HG02885 (cell line): ENCODE measurements at regions not wholly inside any gene's neighbourhood (a gene's known extent, or its start where the extent isn't known, plus 50 kb on each side); places are given as distances from the start of the nearest gene placed in this dataset.
"Not testable (repeated sequence)": the region's sequence is repeated elsewhere in the genome, so short reads cannot be mapped to it uniquely, and the experiment has no call there.

ENCODE experiments used
- ATAC-seq: cut with Tn5 transposase; IDR thresholded peaks from one replicate; pipeline ENCODE4 v1.9.1; 2021; ENCODE audit warnings: mild to moderate bottlenecking; ENCODE audit not compliant: unreplicated experiment, poor library complexity

DNA sequence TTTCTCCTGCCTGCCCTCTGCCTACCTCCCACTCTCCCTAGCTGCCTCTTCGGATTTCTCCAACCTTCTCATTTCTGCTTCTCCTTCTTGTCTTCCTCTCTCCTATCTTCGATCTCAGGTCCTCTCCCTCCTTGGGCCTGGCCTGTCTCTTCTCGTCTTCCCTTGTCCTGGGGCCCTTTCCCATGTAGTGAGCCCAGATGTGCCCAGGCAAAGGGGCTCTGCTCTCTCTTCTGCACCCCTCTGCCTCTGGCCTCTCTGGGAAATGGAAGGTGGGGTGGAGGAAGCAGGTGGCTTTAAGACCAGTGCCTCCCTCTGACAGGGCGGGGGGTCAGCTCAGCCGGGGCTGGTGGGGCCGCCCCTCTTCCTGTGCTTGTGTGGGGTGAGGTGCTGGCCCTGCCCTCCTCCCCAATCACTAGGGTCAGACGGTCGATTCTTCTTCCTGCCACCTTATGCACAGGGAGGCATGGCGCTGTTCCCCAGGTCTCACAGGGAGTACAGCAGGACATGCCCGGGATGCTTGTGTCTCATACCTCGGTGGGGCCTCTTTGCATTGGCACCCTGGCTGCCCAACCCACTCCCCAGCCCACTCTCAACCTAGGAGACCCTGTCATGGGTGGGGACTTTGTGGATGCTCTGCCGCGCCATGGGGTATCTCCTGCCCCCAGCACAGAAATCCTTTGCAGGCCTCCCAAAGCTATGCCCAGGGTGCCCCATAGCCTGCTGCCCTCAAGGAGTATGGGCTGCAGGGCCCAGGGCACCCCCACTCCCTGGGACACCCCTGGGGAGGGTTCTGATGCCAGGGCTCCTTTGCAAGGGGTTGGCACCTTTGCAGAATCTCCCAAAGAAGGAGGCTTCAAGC lies 213.8 kb upstream of the HAAO start:
- no peak for ATAC-seq

DNA sequence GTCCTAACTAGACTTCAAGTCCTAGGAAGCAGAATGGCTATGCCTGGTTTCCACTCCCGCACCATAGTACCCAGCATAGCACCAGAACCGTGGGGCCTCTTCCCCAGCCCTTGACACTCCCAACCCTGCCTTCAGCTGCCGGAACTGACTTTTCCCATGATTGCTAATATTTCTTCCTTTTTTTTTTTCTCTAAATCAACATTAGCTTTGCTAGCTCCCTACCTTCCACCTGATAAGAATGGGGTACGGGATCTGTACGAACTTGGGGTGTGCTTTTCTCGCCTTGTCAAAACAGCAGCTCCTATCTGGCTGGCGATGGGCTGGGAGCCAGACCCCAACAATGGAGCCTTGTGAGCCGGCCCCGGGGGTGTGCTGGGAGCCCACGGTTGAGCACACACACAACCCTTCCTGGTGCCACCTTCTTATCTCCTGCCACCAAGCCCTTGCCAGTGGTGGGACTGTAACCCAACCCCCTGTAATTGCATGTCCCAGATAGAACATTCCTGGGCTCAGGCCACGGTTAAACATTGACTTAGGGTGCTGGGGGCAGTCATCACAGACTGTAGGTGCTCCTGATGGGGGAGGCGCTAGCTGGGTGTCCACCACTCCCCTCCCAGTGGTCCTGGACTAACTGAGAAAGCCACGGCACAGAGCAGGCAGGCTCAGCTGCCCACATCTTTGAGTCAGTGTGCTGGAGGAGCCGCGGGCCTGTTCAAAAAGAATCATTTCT lies 213.0 kb upstream of the HAAO start:
- ATAC-seq, result no peak

DNA sequence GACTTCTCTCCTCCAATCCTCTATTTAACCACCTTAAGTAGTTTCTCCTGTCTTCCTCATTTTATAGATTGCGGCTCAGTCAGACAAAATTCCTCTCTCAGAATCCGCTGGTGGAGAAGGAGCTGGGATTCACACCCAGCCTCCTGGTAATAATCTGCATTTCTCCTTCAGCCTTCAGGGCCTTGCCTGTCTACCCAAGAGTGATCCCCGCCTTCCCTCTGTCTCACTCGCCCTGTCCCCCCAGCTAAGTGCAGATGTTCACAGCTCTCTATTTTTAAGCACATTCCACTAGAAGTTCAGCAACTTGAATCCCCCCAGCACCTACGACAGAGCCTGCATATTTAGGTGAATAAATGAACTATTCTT lies 212.5 kb upstream of the HAAO start:
- ATAC-seq, result no peak

DNA sequence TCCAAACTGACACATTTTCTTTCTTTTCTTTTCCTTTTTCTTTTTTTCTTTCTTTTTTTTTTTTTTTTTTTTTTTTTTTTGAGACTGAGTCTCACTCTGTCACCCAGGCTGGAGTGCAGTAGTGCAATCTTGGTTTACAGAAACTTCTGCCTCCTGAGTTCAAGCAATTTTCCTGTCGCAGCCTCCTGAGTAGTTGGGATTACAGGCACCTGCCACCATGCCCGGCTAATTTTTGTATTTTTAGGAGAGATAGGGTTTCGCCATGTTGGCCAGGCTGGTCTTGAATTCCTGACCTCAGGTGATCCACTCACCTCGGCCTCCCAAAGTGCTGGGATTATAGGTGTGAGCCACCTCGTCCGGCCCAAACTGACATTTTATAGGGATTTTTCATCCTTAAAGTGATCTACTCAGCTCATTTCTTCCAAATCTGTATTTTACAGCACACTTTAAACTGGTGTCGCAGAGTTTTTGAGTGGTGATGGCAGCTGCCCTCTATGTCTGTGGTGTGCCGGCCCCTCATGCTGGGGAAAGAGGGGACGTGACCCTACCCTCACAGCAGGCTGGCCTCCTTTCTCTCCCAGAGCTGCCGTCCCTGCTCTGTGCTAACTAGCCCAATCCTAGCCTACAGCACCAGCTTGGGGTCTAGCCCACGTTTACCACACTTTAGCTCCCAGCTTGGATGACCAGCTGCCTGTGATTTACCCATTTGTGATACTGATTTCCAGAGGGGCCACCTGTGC lies 211.9 kb upstream of the HAAO start:
- not testable (repeated sequence) for ATAC-seq

DNA sequence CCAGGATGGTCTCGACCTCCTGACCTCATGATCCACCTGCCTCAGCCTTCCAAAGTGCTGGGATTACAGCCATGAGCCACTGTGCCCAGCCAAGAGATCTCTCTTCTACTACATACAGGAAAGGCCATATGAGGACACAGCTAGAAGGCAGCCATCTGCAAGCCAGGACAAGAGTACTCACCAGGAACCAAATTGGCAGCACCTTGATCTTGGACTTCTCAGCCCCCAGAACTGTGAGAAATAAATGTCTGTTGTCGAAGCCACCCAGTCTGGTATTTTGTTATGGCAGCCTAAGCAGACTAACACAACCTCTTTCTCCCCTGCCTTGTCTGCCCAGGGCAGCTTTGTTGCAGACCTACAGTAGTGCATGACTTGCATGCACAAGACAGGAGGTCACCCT lies 211.3 kb upstream of the HAAO start:
- no peak for ATAC-seq

DNA sequence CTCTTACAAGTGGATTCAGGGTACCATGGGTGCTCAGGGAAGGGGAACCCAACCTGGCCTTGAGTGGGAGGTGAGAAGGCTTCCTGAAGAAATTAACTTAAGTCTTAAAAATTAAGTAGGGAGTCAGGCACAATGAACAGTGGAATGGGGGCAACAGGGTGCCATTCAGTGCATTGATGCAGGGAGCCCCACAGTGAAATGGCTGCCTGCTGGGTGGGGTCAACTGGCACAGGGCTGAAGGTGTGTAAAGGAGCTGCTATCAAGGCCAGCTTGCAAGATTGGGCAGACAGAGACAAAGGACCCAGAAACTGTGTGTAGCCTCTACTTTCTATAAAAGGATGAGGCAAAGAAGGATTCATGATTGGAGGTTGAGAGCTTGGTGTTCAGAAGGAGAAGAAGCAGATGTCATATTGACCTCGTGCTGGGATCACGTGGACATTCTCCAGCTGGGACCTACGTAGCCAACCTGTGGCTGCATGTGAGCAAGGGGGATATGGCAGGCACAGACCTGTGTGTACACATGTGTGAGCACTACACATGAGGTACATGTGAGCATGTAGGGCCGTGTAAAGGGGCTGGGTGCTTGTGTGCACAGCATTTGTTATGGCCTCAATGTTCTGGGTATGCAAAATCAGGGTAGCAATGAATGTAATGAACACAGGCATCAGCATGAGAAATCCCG lies 209.5 kb upstream of the HAAO start:
- ATAC-seq, result no peak

DNA sequence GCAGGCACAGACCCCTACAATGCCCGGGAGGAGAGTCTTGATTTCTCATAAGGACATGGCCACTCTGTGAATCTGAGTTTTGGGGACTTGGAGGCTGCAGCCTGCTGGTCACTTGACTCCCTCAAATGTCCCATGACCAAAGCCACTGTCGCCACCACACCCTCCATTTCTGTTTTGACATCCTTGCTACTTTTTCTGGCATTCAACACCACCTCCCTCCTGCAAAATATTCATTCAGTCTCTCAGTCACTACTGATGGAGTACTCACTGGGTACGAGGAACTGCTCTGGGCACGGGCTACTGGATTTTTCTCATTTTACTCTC lies 208.6 kb upstream of the HAAO start:
- ATAC-seq, result no peak

DNA sequence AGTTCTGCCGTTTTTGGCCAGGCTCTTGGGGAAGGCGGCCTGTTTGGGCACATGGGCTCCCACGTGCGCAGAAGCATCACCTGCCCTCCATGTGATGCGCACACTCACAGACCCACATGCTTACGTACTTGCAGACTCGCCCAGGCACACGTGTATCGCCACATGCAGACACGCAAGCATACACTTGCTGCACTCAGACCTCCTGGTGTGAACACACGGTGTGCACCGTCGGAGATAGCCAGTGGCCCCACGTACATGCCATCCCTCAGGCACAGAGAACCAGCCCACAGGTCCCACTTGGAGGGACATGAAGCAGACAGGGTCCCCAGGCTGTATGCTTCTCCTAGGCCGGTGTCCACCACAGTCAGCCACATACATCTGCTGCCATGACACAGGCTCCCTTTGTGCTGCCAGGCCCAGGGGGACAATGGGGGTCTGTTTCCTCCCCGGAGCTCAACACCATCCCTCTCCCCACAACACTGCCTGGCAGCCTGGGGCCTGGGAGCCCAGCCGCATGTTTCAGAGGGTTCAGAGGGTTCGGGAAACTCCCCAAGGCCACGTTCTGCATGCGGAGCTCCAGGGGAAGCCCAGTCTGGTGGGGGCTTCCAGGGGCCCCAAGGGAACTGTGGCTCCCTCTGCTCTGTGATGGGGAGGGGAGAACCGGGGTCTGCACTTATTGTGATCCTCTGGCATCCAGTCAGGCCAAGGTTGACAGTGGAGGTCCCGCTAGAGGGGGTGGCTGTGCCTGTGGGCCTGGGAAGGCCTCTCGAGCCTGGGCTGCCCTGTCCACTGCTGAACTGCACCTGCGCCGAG lies 208.1 kb upstream of the HAAO start:
- ATAC-seq, result no peak

DNA sequence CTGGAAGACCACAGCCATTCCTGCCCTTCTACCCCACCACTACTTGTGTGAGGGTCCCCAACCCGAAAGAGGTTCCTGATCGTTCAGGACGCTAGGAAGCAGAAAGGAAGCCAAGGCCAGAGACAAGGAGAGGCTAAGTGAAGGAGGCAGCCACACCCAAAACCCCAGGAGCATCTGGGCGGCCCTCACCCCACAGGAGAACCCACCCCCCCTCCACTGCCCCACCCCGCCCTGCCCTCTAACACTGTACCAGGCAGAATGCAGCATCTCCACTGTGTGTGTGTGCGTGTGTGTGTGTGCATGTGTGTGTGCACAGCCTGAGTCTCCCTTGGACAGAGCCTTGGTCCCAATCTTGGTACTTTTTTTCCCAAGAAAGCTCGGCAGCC lies 207.5 kb upstream of the HAAO start:
- ATAC-seq, result no peak

DNA sequence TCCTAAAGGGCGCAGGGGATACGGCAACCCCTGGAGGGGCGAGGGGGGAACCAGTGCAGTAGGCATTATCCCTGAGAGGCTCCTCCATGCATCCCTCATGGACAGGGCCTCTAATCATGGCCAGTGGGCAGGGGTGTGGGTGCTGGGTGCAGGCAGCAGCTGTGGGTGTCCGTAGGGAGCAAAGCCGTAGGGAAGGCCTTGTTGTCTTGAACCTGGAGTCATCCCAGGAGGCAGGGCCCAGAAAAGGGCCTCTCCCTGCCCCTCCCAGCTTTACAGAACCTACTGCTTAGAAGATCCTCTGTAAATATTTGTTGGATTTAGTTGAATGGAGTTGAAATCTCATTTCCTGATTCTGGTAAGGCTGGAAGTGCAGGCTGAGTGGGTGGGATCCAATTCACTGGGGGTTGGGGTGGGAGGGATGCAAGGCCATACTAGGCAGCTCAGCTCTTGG lies 207.0 kb upstream of the HAAO start:
- ATAC-seq, result no peak

DNA sequence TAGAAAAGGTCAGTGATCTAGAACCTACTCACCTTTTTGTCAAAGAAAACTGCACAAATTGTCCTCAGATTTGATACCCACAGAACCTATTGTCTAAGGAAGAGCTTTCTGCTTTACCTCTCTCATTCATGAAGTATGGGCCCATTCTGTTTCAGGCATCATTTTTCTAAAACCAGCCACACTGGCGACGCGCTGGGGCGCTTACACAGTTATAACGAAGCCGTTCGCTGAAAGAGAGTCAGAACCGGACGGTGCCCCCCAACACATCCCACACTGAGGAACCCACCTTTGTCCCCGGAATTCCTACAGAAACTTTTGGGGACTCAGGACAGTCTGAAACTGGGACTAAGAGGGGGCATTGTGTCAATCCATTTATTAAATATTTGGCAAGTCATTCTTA lies 206.3 kb upstream of the HAAO start:
- ATAC-seq, result no peak

DNA sequence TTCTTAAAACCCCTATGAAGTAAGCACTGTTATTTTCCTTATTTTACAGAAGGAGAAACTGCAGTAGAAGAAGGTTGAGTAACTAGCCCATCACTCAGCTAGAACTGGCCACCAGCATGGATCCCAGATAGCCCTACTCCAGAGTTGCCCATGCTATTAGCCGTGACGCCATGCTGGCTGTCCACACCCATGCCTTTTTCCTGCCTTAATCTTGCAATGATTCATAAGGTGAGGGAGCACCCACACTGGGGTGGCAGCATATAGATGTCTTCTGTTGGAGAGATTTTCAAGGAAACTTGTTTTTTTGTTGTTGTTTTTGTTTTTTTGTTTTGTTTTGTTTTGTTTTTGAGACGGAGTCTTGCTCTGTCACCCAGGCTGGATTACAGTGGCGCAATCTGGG lies 204.1 kb upstream of the HAAO start:
- ATAC-seq, result no peak

DNA sequence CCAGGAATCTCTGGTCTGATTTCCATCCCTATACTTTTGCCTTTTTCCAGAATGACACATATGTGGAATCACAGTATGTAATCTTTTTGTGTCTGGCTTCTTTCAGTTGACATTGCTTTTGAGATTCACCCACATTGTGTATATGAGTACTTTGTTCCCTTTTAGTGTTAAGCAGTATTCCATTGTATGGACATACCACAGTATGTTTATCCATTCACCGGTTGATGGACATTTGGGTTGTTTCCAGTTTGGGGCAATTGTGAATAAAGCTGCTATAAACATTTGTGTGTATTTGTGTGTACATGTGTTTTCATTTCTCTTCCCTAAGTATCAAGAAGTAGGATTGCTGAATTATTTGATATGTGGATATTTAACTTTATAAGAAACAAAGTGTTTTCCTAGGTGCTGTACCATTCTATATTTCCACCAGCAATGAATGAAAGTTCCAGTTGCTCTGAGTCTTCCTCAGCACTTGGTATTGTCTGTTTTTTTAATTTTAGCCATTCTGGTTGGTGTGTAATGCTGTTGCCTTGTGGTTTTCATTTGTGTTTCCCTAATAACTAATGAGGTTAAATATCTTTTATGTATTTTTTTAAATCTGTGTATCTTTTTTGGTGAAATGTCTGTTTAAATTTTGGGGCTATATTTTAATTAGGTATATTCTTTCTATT lies 203.5 kb upstream of the HAAO start:
- ATAC-seq, result no peak

DNA sequence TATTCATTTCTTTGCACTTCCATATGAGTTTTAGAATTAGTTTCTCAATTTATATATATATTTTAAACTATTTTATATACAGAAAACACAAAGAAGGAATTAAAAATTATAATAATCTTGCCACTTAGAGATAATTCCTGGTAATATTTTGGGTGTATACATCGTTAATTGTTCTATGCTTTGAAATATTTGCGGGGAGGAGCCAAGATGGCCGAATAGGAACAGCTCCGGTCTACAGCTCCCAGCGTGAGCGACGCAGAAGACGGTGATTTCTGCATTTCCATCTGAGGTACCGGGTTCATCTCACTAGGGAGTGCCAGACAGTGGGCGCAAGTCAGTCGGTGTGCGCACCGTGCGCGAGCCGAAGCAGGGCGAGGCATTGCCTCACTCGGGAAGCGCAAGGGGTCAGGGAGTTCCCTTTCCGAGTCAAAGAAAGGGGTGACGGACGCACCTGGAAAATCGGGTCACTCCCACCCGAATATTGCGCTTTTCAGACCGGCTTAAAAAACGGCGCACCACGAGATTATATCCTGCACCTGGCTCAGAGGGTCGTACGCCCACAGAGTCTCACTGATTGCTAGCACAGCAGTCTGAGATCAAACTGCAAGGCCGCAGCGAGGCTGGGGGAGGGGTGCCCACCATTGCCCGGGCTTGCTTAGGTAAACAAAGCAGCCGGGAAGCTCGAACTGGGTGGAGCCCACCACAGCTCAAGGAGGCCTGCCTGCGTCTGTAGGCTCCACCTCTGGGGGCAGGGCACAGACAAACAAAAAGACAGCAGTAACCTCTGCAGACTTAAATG lies 197.1 kb upstream of the HAAO start:
- ATAC-seq, result not testable (repeated sequence)

DNA sequence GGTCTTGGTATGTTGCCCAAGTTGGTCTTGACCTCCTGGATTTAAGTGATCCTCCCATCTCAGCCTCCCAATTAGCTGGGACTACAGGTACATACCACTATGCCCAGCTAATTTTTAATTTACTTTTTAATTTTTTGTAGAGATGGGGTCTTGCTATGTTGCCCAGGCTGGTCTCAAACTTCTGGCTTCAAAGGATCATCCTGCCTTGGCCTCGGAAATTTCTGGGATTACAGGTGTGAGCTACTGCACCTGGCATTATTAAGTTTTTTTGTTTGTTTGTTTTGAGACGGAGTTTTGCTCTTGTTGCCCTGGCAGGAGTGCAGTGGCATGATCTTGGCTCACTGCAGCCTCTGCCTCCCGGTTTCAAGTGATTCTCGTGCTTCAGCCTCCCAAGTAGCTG lies 195.7 kb upstream of the HAAO start:
- ATAC-seq, result not testable (repeated sequence)

DNA sequence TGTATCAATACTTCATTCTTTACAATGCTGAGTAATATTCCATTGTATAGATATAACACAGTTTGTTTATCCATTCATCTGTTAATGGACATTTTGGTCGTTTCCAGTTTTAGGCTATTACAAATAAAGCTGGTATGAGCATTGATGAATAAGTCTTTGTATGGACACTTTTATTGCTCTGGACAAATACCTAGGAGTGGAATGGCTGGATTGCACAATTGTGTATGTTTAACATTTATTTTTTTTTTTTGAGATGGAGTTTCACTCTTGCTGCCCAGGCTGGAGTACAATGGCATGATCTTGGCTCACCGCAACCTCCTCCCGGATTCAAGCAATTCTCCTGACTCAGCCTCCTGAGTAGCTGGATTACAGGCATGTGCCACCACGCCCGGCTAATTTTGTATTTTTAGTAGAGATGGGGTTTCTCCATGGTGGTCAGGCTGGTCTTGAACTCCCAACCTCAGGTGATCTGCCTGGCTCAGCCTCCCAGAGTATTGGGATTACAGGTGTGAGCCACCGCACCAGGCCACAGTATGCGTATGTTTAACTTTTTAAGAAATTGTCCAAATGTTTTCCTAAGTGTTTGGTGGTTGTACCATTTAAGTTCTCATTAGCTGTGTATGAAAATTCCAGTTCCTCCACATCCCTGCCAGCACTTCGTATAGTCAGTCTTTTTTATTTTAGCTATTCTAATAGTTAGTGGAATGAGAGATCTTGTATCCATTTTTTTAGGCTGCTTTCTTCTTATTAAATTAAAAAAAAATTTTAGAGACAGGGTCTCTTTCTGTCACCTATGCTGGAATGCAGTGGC lies 194.9 kb upstream of the HAAO start:
- no peak for ATAC-seq

DNA sequence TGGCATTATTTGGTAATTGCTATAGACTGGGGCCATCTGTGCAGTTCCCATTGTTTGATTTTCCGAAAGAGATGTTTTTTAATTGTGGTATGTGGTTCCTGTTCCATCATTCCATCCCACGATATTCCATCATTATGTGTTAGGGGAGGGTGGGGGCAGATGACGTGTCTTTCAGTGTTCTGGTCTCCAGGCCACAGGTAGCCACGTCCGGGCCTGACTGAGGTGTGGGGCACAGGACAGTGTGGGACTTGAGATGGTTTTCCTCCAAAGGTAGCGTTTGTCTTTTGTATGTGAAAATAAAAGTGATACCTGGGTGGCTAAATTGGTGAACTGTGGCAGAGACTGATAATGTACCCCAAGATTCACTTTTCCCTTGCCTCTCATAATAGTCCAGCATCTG lies 192.2 kb upstream of the HAAO start:
- ATAC-seq, result no peak

DNA sequence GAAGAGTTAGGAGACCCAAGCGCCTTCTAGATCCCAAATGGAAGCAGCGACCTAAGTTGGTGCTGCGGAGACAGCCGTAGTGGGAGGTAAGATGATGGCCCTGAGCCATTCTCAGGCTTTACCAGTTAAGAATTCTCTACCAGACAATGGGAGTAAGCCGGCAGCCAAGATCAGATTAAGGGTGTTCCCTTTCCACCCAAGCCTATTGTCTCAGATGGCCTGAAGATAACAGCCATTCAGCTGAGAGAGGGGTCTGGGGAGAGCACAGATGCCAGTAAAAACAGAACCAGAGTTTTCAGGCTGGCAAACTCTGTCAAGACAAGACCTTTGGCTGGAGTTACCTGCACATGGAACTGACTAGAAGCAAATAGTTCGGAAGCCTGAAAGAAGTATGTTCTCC lies 191.7 kb upstream of the HAAO start:
- no peak for ATAC-seq
